PC-9 (cell line): ENCODE measurements at regions not wholly inside any gene's neighbourhood (a gene's known extent, or its start where the extent isn't known, plus 50 kb on each side); places are given as distances from the start of the nearest gene placed in this dataset.

Source experiments
- CTCF ChIP-seq: fragments of 200-600 bp; sonication (generic); conservative IDR thresholded peaks from 2 replicates; pipeline ENCODE4 v1.6.1; 2017; ENCODE audit warnings: mixed run types, antibody characterized with exemption, mild to moderate bottlenecking, moderate library complexity
- EZH2 ChIP-seq: fragments of 200-600 bp; sonication (generic); IDR thresholded peaks from 2 replicates; pipeline ENCODE4 v1.8.0; 2017; ENCODE audit warnings: antibody characterized with exemption, low read depth

DNA sequence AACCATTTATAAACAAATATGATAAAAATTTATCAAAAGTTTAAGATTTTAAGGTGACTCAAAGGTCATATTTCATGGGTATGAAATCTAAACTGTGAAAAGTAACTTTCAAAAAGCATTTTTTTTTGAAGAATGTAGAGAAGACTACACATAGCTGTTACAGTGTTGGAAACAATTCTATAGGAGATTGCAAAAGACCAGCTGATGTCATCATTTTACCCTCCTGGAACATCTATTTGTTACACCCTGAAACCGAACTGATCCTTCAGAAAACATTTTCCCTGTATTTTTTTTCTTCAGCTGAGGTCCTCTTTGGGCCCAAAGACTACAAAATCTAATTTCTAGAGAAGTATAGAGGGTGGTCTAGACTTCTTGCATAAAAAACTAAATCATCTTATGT is 297.5 kb upstream of the FERMT1 start:
- TF ChIP-seq CTCF (no peak), EZH2 (no peak)
